IPS DF 6.9 (cell line): ENCODE measurements at regions not wholly inside any gene's neighbourhood (a gene's known extent, or its start where the extent isn't known, plus 50 kb on each side); places are given as distances from the start of the nearest gene placed in this dataset.

Source experiments
- DNase-seq: peaks from one replicate; pipeline ENCODE4 v3.0.0-alpha.2; 2013; ENCODE audit warnings: low read depth, low spot score
- H3K27ac ChIP-seq: one replicate; pipeline ENCODE4 v1.5.1; 2013; ENCODE audit warnings: low read length, control low read depth
- H3K27me3 ChIP-seq: 2 replicates; pipeline ENCODE4 v1.6.1; 2013; ENCODE audit warnings: mild to moderate bottlenecking, low read length; ENCODE audit not compliant: control insufficient read depth, insufficient read depth
- H3K36me3 ChIP-seq: 2 replicates; pipeline ENCODE4 v1.6.1; 2013; ENCODE audit warnings: low read length; ENCODE audit not compliant: control insufficient read depth, insufficient read depth
- H3K4me1 ChIP-seq: 2 replicates; pipeline ENCODE4 v1.6.1; 2013; ENCODE audit warnings: low read length; ENCODE audit not compliant: control insufficient read depth, insufficient read depth
- H3K4me3 ChIP-seq: 2 replicates; pipeline ENCODE4 v1.5.1; 2013; ENCODE audit warnings: mild to moderate bottlenecking, low read length
- H3K9me3 ChIP-seq: 2 replicates; pipeline ENCODE4 v1.6.1; 2013; ENCODE audit warnings: low read length, inconsistent platforms; ENCODE audit not compliant: control insufficient read depth, insufficient read depth
- WGBS: extraction: QIAGEN DNeasy Blood & Tissue Kit; methylation state at CpG from one replicate; pipeline ENCODE4 v1.1.7; 2013; ENCODE audit warnings: mixed read lengths, missing lambda C conversion rate; ENCODE audit not compliant: insufficient read length, insufficient coverage; 5-methylcytosine and 5-hydroxymethylcytosine counted together

- DNase-seq: no peak
- WGBS: no CpG with 5 or more reads among the region's 4 CpGs
- Histone ChIP-seq H3K27ac (no peak overlapping the region), H3K27me3 (no peaks in the 10 kb centered on the region), H3K36me3 (no peaks in the 10 kb centered on the region), H3K9me3 (no peaks in the 10 kb centered on the region), H3K4me3 (no peak overlapping the region), H3K4me1 (peaks cover 5% of the 10 kb centered on the region)
These were observed 1445.1 kb upstream of the TENM3 start for GRCh38 chr4:180798036-180798577.

- DNase-seq: no peak
- H3K27me3 ChIP-seq: no peaks in the 10 kb centered on the region
- no CpG with 5 or more reads among the region's 5 CpGs for whole genome bisulfite sequencing
- no peak overlapping the region for H3K4me3 ChIP-seq
- H3K9me3 ChIP-seq: no peaks in the 10 kb centered on the region
- H3K27ac ChIP-seq: no peak overlapping the region
- no peaks in the 10 kb centered on the region for H3K36me3 ChIP-seq
- peaks cover 5% of the 10 kb centered on the region for H3K4me1 ChIP-seq
These were observed 1443.4 kb upstream of the TENM3 start for GRCh38 chr4:180799798-180800197.

GRCh38 chr4:180805101-180805500, 1438.1 kb upstream of the TENM3 start:
- Histone ChIP-seq H3K27ac (no peak overlapping the region), H3K27me3 (no peaks in the 10 kb centered on the region), H3K4me3 (no peak overlapping the region), H3K4me1 (no peaks in the 10 kb centered on the region), H3K36me3 (no peaks in the 10 kb centered on the region), H3K9me3 (no peaks in the 10 kb centered on the region)
- no CpG with 5 or more reads among the region's 4 CpGs for WGBS
- no peak for DNase-seq

- DNase-seq: no peak
- WGBS: no CpG with 5 or more reads among the region's 2 CpGs
- H3K9me3 ChIP-seq: no peaks in the 10 kb centered on the region
These were observed 1434.3 kb upstream of the TENM3 start for GRCh38 chr4:180808862-180809261.

GRCh38 chr4:180809439-180809838, 1433.8 kb upstream of the TENM3 start:
- H3K9me3 ChIP-seq: no peaks in the 10 kb centered on the region
- H3K4me3 ChIP-seq: no peak overlapping the region
- H3K27ac ChIP-seq: no peak overlapping the region
- H3K4me1 ChIP-seq: no peaks in the 10 kb centered on the region
- DNase-seq: no peak
- no peaks in the 10 kb centered on the region for H3K36me3 ChIP-seq
- WGBS: no CpG with 5 or more reads among the region's 4 CpGs
- H3K27me3 ChIP-seq: no peaks in the 10 kb centered on the region

More at GRCh38 chr4:180808862-180809261, 1434.3 kb upstream of the TENM3 start:
- no peak overlapping the region for H3K27ac ChIP-seq
- H3K4me1 ChIP-seq: no peaks in the 10 kb centered on the region
- H3K27me3 ChIP-seq: no peaks in the 10 kb centered on the region
- no peaks in the 10 kb centered on the region for H3K36me3 ChIP-seq
- H3K4me3 ChIP-seq: no peak overlapping the region

- Histone ChIP-seq H3K4me3 (no peak overlapping the region), H3K27me3 (no peaks in the 10 kb centered on the region), H3K9me3 (no peaks in the 10 kb centered on the region), H3K27ac (no peak overlapping the region), H3K4me1 (no peaks in the 10 kb centered on the region), H3K36me3 (no peaks in the 10 kb centered on the region)
- no peak for DNase-seq
- no CpG with 5 or more reads among the region's 1 CpG for WGBS
These were observed 1432.6 kb upstream of the TENM3 start for GRCh38 chr4:180810581-180810980.

GRCh38 chr4:180811556-180811955, 1431.6 kb upstream of the TENM3 start:
- no CpG with 5 or more reads among the region's 1 CpG for WGBS
- H3K27ac ChIP-seq: no peak overlapping the region
- no peaks in the 10 kb centered on the region for H3K9me3 ChIP-seq
- no peak for DNase-seq
- no peaks in the 10 kb centered on the region for H3K4me1 ChIP-seq
- H3K36me3 ChIP-seq: no peaks in the 10 kb centered on the region
- no peaks in the 10 kb centered on the region for H3K27me3 ChIP-seq
- no peak overlapping the region for H3K4me3 ChIP-seq

GRCh38 chr4:180812783-180813182, 1430.4 kb upstream of the TENM3 start:
- H3K27ac ChIP-seq: no peak overlapping the region
- DNase-seq: no peak
- no peak overlapping the region for H3K4me3 ChIP-seq
- H3K27me3 ChIP-seq: no peaks in the 10 kb centered on the region
- no peaks in the 10 kb centered on the region for H3K4me1 ChIP-seq
- WGBS: no CpG with 5 or more reads among the region's 2 CpGs
- no peaks in the 10 kb centered on the region for H3K36me3 ChIP-seq
- H3K9me3 ChIP-seq: no peaks in the 10 kb centered on the region

- H3K27ac ChIP-seq: no peak overlapping the region
- no peaks in the 10 kb centered on the region for H3K9me3 ChIP-seq
- H3K36me3 ChIP-seq: no peaks in the 10 kb centered on the region
- H3K27me3 ChIP-seq: no peaks in the 10 kb centered on the region
- DNase-seq: no peak
- no peaks in the 10 kb centered on the region for H3K4me1 ChIP-seq
- WGBS: 100% methylated on average over 1 of the region's 3 CpGs
- H3K4me3 ChIP-seq: no peak overlapping the region
These were observed 1428.3 kb upstream of the TENM3 start for GRCh38 chr4:180814875-180815417.

- Histone ChIP-seq H3K36me3 (no peaks in the 10 kb centered on the region), H3K27me3 (no peaks in the 10 kb centered on the region), H3K27ac (no peak overlapping the region), H3K4me3 (no peak overlapping the region), H3K9me3 (no peaks in the 10 kb centered on the region), H3K4me1 (no peaks in the 10 kb centered on the region)
- no CpG with 5 or more reads among the region's 6 CpGs for whole genome bisulfite sequencing
- no peak for DNase-seq
These were observed 1425.7 kb upstream of the TENM3 start for GRCh38 chr4:180817529-180817928.

GRCh38 chr4:180823108-180823507, 1420.1 kb upstream of the TENM3 start:
- H3K4me1 ChIP-seq: no peaks in the 10 kb centered on the region
- no peak overlapping the region for H3K27ac ChIP-seq
- no peak for DNase-seq
- H3K4me3 ChIP-seq: no peak overlapping the region
- no peaks in the 10 kb centered on the region for H3K27me3 ChIP-seq
- no CpG with 5 or more reads among the region's 2 CpGs for WGBS
- H3K36me3 ChIP-seq: no peaks in the 10 kb centered on the region
- no peaks in the 10 kb centered on the region for H3K9me3 ChIP-seq
